ENCODE measurements at regions not wholly inside any gene's neighbourhood (a gene's known extent, or its start where the extent isn't known, plus 50 kb on each side); places are given as distances from the start of the nearest gene placed in this dataset.
"Not testable (repeated sequence)": the region's sequence is repeated elsewhere in the genome, so short reads cannot be mapped to it uniquely, and the experiment has no call there.

DNA sequence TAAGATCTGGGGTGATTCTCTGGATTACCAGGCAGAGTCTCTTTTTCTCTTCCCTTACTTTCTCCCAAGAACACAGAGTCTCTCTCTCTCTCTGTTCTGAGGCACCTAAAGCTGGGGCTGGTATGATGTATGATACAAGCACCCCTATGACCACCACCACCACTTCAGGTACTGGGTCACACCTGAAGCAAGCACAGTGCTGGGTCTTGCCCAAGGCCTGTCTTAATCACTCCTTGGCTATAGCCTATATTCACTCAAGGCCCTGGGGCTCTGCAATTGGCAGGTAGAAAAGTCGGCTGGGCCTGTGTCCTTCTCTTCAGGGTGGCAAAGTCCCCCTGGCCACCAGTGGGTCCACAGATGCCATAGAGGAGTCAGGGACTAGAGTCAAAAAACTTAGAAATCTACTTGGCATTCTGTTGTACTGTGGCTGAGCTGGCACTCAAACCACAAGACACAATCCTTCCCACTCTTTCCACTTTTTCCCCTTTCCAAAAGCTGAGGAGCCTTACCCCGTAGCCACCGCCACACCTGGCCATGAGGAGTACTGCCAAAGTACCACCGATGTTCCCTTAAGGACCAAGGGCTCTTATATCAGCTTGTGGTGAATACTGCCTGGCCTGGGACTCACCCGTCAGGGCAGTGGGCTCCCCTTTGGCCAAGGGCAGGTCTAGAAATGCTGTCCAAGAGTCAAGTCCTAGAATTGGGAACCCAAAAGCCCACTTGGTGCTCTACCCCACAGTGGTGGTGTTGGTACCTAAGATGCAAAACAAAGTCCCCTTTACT is 159.2 kb downstream of the POTEM start:
- DNase-seq, result not testable (repeated sequence)

DNA sequence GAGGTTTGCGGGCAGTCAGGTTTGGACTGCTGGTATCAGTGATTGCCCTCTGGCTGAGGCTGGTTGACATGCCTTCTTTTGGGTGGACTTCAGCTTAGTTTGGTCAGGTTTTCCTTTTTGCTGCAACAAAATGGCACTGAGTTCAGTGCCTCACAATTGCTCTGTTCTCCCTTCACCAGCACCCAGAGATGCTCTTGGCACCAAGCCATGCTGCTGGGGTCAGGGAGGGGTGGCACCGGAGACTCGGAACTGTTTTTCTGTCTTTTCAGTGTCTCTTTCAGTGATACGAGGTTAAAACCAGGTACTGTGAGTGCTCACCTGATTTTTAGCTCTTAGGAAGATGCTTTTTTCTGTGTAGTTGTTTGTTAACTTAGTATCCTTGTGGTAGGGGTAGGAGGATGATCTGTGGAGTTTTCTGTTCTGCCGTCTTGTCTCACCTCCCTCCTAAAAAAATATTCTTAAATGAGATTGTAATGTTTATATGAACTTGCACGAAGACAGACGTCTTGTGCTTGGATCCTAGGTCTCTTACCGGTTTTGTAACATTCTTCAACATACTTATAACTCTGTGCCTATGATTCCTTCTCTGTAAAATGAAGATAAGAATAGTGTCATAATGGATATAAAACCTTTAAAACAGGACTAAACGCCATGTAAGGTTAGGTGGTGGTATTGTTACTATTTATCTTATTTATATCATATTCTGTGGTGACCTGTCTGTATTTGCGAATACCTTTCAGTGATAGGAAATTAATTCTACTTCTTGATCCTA is 160.6 kb downstream of the POTEM start:
- DNase-seq, result not testable (repeated sequence)

DNA sequence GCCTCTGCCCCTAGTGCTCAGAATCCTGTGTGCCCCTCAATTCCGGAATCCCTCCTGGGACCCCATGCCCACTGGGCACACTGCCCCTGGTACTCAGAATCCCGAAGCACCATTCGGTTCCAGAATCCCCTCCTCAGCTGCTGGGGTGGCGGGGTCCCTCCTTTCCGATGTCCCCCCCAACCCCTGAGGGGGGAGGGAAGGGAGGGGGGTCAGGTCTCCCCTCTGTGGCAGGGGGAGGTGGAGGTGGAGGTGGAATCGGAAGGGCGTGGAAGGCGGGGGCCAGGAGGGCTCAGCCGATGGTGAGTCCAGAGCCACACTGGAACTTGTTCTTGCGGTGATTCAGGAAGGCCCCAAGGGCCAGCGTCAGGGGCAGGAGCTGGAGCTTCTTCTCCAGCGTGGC is 164.3 kb downstream of the POTEM start:
- DNase-seq, result not testable (repeated sequence)

DNA sequence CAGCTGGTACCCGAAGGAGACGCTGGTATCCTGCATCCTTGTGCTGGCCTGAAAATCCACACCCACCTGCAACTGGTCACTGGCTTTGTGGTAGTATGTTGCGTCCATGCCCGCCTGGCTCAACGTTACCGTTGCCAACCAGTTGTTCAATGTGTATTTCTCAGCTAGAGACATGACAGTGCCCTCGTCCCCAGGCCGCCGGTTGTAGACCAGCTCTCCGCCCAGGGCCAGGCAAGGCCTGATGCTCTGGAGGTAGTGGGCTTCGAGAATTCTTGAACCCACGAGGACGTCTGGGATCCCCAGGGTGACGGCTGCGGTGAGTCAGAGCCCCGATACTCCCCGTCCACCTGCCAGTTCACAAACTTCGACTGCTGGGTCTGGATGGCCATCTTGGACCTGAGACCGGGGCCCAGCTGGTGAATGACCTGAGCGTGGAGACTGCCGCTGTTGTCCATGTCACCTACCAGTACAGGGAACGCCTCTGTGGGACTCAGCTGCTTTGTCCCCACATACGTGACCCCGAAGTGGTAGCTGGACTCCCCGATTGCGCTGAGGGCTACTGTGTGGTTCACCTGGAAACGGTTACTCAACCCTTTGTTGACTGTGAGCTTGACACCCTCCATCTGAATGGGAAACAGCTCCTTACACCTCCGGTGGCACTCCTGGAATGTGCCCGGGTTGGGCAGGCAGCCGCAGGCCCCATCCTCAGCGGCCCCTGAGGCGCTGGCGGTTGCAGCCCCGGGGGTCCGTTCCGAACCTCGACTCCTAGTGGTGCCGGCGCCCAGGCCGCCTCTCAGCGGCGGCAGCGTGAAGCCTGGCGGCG is 165.0 kb downstream of the POTEM start:
- not testable (repeated sequence) for DNase-seq

DNA sequence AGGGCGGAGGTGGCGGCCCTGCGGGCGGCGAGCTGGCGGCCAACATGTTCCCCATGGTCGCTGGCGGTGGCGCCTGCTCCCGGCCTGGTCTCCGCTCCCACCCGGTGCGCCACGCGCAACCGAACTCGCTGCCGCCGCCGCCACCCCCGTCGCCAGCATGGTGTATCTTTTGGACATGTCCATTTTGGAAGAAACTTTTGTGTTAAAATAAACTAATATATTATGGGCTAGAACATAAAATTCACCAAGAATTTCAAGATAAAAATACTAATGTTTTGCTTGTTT is 165.5 kb downstream of the POTEM start:
- DNase-seq, result not testable (repeated sequence)

DNA sequence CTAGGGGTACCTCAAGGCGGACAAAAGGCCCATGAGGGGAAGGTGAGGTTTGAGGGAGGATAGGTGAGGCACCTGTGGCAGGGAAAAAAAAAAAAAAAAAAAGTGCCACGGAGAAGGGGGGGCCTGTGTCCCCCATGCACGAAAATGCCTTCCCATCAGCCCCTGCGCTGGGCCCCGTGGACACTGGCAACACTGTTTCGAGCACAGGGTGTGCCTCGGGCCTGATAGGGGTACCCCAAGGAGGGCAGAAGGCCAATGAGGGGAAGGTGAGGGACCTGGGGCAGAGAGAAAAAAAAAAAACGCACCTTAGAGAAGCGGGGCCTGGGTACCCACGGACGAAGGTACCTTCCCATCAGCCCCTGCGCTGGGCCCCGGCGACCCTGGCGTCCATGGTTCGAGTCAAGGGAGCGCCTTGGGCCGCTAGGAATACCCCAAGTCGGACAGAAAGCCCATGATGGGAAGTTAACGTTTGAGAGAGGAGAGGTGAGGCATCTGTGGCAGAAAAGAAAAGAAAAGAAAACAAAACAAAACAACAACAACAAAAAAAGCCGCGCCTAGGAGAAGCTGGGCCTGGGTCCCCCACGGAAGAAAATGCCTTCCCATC is 190.0 kb downstream of the POTEM start:
- not testable (repeated sequence) for DNase-seq

DNA sequence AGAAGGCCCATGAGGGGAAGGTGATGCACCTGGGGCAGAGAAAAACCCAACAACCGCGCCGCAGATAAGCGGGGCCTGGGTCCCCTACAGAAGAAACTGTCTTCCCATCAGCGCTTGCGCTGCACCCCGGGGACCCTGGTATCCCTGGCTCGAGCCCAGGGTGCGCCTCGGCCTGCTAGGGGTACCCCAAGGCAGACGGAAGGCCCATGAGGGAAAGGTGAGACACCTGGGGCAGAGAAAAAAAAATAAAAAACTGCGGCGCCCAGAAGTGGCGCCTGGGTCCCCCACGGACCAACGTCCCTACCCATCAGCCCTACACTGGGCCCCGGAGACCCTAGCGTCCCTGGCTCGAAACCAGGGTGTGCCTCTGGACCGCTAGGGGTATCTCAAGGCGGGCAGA is 190.8 kb downstream of the POTEM start:
- not testable (repeated sequence) for DNase-seq

DNA sequence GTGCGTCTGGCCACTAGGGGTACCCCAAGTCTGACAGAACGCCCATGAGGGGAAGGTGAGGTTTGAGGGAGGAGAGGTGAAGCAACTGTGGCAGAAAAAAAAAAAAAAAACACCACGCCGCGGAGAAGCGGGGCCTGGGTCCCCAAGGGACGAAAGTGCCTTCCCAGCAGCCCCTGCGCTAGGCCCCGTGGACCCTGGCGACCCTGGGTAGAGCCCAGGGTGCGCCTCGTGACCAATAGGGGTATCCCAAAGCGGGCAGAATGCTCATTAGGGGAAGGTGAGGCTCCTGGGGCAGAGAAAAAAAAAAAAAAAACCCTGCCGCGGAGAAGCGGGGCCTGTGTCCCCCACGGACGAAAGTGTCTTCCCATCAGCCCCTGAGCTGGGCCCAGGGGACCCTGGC is 191.4 kb downstream of the POTEM start:
- not testable (repeated sequence) for DNase-seq

DNA sequence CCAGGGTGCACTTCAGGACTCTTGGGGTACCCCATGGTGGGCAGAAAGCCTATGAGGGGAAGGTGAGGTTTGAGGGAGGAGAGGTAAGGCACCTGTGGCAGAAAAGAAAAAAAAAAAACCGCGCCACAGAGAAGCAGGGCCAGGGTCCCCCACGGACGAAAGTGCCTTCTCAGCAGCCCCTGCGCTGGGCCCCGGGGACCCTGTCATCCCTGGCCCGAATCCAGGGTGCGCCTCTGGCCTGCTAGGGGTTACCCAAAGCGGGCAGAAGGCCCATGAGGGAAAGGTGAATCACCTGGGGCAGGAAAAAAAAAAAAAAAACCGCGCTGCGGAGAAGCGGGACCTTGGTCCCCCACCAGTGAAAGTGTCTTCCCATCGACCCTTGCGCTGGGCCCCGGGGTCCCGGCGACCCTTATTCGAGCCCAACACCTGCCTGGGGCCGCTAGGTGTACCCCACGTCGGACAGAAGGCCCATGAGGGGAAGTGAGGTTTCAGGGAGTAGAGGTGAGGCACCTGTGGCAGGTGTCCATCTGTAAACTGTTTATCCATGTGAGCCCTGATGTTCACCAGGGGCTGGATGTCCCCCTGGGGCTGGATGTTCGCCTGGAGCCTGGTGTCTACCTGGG is 191.9 kb downstream of the POTEM start:
- DNase-seq, result not testable (repeated sequence)

DNA sequence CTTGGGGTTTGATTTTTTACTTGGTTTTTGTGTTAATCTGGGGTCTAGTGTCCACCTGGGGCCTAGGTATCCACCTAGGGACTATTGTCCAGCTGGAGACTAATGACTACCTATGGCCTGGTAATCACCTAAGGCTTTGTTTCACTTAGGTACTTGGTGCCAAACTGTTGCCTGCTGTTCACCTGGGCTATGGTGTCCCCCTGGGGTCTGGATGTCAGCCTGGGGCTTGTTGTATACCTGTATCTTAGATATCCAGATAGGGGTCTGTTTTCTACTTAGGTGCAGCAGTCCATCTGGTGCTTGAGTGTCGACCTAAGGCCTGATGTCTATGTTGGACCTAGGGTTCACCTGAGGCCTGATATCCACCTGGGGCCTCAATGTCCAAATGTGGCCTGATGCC is 193.1 kb downstream of the POTEM start:
- DNase-seq, result not testable (repeated sequence)

DNA sequence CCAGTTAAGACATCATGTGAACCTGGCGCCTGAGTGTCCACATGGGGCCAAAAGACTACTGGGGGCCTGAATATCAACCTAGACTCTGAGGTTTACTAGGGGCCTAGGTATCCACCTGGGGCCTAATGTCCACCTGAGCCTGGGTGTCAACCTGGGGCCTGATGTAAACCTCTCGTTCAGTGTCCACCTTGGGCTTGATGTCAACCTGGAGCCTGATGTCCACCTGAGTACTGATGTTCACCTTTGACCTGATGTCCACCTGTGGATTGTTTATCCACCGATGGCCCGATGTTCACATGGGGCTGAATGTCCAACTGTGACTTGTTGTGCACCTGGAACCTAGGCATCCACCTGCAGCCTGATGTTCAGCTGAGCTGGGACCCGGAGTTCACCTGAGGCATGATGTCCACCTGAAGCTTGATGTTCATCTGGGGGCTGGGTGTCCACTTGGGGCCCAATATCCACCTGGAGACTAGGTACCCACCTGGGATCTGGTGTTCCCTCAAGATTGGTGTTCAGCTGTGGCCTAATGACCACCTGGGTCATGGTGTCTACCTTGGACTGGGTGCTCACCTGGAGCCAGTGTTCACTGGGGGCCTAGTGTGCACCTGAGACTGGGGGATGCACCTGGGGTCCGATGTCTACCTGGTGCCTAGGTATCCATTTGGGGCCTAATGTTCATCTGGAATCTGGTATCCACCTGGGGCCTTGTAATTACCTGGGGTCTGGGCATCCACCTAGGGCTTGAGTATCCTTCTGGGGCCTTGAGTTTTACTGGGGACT is 194.2 kb downstream of the POTEM start:
- not testable (repeated sequence) for DNase-seq

DNA sequence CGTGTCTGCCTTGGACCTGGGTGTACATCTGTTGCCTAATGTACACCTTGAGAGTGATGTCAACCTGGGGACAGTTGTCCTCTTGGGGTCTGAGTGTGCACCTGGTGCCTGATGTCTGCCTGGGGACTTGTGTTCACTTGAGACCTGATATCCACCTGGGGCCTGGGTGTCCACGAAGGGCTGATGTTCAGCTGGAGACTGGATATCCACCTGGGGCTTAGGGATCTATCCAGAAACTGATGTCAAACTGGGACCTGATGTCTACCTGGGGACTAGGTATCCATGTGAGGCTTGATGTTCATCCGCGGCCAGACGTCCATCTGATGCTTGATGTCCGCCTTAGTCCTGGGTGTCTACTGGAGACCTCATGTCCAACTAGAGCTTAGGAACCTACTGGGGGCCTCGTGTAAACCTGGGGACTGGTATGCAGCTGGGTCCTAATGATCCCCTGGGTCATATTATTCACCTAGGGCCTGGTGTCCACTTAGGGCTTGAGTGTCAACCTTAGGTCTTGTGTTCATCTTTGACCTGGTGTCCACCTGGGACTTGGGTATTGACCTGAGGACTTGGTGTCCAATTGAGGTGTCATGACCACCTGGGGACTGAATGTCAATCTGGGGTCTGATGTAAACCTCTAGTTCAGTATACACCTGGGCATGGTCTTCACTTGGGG is 194.9 kb downstream of the POTEM start:
- DNase-seq, result not testable (repeated sequence)

DNA sequence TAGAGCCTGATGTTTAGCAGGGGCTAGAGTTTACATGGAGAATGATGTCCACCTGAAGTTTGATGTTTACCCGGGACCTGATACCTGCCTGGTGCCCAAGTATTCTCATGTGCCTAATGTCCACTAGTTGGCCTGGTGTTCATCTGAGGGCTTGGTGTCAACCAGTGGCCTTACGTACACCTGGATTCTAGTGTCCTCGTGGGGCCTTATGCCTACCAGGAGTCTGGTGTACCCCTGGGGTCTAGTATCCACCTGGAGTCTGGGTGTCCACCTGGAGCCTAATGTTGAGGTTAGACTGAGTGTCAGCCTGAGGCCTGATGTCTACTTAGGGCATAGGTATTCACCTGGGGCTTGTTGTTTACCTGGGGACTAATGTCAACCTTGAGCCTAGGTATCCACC is 195.7 kb downstream of the POTEM start:
- not testable (repeated sequence) for DNase-seq

DNA sequence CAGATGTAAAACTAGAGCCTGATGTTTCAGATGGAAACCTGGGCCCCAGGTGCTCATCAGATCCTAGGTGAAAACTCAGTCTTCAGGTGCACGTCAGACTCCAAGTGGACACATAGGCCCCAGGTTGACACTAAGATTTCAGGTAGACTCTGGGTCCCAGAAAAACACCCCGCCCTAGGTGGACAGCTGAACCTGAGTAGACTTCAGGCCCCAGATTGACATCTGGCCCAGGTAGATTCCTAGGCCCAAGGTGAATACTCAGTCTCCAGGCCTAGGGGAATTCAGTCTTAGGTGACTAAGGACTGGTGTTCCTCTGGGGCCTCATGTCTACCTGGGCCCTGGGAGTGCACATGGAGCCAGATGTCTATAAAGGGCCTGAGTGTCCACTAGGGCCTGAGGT is 196.7 kb downstream of the POTEM start:
- DNase-seq, result not testable (repeated sequence)

DNA sequence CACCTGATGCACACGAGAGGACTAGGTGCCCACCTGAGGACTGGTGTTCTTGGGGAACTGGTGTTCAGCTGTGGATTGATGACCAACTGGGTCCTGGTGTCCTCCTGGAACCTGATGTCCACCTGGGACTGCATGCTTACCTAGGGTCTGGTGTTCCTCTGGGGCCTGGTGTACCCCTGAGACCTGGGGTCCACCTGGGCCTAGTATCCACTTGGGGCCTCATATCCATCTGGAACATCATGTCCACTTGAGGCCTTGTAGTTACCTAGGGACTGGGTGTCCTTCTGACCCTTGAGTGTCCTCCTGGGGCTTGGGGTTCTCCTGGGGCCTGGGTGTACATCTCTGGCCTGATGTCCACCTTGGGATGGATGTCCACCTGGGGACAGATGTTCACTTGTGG is 197.2 kb downstream of the POTEM start:
- DNase-seq, result not testable (repeated sequence)

DNA sequence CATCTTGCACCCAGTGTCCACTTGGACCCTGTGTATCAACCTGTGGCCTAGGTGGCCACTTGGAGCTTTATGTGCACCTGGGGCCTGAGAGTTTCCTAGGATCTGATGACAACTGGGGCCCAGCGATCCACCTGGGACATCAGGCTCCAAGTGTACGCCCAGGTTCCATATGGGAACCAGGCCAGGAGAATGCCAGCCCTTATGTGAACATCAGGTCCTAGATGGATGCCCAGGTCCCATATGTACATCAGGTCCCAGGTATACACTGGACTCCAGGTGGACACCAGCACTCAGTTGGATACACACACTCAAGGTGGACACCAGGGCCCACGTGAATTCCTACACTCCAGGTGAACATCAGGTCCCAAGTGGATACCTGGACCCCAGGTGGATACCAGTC is 198.8 kb downstream of the POTEM start:
- not testable (repeated sequence) for DNase-seq

DNA sequence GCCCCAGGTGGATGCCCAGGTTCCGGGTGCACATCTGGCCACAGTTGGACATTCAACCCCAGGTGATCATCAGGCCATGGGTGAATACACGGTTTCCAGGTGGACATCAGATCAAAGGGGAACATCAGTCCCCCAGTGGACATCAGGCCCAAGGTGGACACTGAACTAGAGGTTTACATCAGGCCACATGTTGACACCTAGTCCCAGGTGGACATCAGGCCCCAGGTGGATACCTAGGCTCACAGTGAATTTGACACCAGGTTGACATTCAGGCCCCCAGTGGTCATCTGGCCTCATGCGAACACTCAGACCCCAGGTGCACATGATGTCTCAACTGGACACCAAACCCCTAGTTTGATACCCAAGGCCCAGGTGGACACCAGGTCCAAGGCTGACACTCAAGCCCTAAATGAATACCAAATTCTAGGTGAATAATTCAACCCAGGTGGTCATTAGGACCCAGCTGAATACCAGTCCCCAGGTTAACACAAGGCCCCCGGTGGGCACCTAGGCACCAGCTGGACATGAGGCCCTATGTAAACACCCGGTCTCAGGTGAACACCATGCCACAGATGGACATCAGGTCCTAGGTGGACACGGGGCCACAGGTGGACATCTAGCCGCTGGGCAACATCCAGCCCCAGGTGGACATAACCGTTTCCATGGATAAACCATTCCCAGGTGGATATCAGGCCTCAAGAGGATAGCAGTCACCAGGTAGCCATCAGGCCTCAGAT is 200.4 kb downstream of the POTEM start:
- not testable (repeated sequence) for DNase-seq

DNA sequence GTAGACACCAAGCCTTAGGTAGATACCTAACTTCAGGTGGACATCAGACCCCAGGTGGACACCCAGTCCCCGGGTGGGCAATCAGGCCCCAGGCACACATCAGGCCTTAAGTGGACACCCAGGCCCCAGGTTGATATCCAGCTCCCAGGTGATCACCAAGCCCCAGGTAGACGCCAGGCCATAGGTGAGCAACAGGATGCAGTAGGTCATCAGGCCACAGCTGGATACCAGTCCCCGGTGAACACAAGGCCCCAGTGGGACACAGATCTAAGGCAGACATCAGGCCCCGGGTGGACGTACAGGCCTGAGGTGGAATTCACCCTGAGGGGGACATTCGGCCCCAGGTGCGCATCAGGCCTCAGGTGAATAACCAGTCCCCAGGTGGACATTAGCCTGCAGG is 201.0 kb downstream of the POTEM start:
- not testable (repeated sequence) for DNase-seq

DNA sequence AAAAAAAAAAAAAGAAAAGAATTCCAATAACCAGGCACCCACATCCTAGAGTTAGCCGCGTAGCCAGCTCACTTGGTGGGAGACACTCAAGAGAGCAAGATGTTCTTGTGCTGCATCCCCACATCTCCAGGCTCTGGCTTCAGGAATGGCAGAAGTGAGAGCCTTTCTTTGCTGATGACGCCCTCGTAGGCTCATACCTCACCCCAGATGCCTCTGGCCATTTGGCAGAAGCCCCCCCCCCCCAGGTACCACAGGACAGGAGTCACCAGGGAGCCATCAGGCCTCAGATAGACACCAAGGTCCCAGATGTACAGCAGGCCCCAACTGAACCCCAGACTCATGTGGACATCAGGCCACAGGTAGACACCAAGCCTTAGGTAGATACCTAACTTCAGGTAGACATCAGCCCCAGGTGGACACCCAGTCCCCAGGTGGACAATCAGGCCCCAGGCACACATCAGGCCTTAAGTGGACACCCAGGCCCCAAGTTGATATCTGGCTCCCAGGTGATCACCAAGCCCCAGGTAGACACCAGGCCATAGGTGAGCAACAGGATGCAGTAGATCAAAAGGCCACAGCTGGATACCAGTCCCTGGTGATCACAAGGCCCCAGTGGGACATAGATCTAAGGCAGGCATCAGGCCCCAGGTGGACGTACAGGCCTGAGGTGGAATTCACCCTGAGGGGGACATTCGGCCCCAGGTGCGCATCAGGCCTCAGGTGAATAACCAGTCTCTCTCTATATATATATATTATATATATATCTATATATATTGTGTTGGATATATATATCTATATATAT is 202.5 kb downstream of the POTEM start:
- not testable (repeated sequence) for DNase-seq

Measured in suppressor macrophage treated with lipopolysaccharide for 1 hour (primary cell).